NCI-H146 treated with DMSO at 0.1 percent for 48 hours (cell line): ENCODE measurements at regions not wholly inside any gene's neighbourhood (a gene's known extent, or its start where the extent isn't known, plus 50 kb on each side); places are given as distances from the start of the nearest gene placed in this dataset.

Source experiments
- DNase-seq: peaks from one replicate; lab custom pipeline; 2025; ENCODE audit not compliant: unreplicated experiment; lab: John Stamatoyannopoulos, UW

DNA sequence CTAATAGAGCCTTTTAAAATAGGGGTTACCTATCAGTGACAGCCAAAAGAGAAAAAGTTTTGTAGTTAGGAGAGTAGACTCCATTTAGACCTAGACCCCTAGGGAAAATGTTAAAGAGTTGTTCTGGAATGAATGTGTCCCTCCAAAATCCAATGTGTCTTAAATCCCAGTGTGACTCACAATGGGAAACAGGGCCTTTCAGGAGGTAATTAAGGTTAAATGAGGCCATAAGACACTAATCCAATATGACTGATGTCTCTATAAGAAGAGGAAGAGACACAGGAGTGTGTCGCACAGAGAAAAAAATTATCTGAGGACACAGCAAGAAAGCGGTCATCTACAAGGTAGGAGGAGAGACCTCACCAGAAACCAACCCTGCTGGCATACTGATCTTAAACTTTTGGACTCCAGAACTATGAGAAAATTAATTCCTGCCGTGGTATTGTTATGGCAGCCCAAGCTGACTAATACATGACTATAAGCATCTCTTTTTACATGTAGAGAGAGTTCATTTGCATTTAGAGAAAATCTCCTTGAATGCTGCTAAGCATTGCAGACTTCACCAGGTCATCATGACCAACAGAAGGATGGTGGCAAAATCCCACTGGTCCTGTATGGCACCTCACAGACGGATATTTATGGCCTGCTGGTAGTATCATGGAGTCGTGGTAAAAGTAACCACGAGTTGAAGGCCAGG is 259.6 kb upstream of the TMTC1 start:
- no peak for DNase-seq

DNA sequence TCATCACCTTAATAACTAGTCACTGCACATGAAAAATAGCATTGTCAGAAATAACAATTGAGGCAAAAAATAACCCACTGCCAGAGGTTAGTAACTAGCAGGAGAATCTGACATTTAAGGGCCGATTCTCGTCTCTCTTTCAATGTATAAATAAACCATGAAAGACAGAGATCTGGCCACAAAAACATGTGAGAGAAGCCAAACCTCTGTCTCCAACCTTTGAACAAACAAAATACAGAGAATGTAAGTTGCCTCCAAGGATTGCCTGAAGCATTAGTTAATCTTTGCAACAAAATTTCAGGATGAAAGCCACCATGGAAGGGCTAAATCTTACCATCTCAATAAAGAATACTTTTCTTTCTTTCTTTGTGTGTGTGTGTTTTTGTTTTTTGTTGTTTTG is 257.4 kb upstream of the TMTC1 start:
- DNase-seq: no peak

DNA sequence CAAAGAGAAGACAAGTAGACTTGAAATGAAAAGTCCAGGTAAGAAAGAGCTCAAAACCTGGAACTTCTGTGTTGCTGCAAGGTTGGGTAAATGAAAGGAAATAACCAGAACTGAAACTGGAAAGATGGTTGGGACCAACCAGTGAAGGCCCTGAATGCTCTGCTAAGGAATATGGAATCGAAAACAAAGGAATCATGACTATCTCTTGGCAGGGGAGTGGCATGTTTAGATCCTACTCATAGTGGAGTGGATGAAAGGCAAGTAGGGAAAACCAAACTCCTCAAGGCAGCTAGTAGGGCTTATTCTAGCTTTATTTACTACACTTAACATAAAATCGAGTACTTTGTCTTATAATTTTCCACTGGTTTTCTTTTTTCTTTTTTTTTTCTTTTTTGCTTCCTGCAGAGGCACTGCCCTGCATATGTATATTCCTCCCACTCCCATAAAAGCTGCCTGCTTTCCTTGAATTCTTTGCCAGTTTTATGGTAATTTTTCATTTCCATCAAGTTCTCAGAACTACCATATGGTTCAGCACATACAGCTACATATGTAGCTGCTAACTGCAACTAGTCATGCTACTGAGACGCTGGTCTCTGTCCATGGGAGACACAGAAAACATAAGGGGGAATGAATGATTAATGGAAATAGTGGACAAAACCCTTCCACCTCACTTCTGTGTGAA is 247.1 kb upstream of the TMTC1 start:
- no peak for DNase-seq

DNA sequence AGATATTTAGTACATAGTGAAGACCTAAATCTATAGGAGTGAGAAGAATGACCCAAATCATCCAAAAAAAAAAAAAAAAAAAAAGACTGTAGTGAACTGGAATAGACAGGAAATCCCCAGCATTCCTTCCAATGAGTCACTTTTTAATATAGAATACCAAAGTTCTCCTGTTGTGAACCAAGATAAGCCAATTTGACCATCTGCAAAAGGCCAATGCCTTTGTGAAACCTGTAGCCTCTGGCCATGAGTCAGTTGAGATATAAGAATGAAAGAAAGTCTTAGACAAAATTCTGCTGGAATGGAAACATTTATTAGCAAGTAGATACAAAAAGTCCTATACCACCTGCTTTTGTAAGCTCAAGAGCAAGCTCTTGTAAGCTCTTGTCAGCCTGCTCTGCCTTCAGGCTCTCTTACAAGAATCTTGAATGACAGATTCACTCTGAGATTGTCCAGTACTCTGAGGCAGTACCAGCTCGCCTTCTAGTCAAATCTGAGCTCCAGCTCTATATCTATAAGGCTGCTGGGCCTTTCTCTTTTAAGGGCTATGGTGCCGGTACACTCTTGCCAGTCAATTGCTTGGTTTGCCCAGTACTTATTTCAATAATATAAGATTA is 243.0 kb upstream of the TMTC1 start:
- DNase-seq: no peak

GRCh38 chr12:30025317-30025716 is 241.6 kb upstream of the TMTC1 start:
- DNase-seq: no peak

- DNase-seq: no peak
These were observed 239.4 kb upstream of the TMTC1 start for GRCh38 chr12:30023186-30023585.

GRCh38 chr12:30021051-30021833 is 237.5 kb upstream of the TMTC1 start:
- no peak for DNase-seq

DNA sequence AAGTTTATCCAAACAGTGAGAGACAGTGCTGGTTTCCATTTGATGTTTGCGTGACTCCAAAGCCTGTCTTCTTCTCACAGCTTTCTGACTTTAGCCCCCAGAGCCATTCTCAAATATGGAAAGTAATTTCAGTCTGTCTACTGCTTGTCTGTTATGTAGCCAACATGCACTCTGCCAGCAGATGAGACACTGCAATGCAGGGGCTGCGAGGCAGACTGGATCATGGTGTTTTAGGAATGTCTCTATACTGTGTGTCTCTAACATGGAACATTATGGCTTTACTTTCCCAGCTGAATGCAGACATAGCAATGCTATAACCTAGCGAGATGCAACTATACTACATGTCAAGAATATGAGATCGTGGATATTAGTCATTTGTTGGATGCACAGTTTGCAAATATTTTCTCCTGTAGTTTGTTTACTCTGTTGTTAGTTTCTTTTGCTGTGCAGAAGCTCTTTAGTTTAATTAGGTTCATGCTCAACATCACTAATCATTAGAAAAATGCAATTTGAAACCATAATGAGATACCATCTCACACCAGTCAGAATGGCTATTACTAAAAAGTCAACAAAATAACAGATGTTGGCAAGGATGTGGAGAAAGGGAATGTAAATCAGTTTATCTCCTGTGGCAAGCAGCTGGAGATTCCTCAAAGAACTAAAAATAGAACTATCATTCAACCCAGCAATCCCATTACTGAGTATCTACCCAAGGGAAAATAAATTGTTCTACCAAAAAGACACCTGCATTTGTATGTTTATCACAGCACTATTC is 235.8 kb upstream of the TMTC1 start:
- no peak for DNase-seq

DNA sequence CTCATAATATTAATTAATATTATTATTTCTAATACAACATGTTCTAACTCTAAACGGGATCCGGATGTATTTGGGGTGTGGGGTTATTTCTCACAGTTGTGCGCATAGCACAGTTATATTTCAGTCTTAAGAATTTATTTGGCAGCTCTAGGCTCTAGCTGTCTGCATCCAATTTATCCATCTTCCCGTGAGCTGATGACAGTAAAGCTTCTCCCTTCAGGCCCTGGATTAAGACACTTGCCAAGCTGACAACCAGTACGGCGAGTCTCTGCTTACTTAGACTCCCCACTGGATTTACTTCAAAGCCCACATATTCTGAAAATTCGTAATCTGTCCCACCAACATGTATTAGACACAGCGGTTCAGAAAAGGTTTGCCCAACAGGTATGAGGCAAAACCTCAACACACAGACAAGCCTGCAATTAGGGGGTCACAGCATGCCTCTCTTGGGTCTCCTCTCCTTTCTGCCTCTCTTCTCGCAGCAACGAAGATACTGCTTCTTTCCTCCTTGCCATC is 232.9 kb upstream of the TMTC1 start:
- DNase-seq: no peak

DNA sequence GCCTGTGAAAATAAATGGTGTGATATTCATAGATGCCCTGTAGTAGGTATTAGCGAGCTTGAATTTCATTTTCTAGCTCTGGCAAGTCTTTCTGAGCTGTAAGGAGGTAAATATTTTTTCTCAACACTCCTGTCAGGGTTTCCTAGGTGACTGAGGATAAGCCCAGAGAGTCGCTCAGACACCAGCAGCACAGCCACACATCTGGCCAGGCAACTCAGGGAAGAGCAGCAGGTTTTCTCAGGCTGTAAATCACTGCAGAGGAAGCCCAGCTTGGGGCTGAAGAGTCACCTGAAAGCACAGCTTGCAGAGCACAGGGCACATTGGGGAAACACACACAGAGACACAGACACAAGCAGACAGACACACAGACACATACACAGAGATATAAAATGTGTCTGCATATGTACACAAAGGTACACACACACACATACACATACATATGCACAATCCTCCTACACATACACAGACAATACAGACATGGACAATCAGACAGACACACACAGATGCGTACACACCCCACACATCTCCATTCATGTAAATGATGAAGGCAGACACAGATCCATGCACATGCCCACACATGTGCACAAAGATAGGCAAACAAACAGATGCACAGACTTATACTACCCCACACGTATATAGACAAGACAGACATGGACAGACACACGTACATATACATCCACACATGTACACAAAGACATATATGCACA is 232.0 kb upstream of the TMTC1 start:
- no peak for DNase-seq

- no peak for DNase-seq
These were observed 231.2 kb upstream of the TMTC1 start for GRCh38 chr12:30014991-30015390.

GRCh38 chr12:30012816-30013450 is 229.2 kb upstream of the TMTC1 start:
- DNase-seq: no peak

DNA sequence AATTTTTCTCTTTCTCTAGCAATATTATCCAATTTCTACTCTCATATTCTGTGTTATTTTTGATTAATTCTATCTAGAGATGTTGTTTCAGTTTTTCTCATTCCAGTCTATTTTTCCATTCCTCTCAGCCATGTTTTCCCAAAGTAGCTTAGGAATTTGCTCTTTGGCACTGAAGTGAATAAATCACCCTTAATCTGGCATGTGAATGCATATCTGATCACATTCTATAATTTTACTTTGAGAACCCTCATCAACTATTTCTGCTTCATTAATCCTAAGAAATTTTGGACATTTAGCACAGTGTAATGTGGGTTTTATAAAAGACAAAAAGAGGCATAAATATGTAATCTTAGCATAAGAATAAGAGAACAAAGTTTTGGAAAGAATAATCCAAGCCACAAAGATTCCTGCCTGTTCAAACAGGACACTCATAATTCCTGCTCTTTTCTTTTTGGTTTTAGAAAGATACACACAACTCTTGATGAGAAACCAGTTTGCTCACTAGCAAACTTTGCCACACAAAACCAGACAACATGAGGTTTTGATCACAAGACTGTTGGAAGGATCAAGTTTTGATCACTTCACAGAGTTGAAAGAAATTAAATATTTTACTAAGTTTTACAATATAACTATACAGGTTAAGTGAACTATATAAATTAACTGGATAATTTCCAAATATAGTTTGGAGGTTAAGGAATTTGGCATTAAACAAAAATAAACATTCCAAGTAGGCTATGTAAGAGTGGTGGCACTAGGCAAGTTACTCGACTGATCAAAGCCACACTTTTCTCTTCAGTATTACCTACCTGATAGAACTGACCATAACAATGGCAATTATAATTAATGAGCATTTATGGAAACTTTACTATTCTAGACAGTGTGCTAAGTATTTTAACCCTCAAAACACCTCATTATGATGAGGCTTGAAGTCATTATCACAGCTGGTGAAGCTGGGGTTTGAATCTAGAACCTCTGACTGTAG is 226.6 kb upstream of the TMTC1 start:
- DNase-seq: no peak

DNA sequence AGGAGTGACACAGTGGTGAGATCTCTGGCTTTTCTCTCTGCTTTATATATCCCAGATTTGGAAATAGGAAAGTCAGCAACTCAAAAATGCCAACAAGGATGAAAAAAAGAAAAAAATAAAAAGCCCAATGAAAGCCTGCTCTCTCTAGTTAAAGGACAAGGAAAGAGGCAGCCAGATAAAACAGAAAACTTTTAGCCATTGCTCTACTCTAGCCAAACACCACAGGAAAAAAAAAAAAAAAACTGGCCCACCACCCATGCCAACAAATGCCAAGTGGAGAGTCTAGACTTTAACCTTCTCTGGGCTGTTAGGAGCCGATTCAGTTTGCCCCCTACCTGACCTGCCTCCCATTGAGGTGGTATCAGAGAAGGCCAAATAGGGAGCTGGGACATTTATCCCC is 222.3 kb upstream of the TMTC1 start:
- no peak for DNase-seq

GRCh38 chr12:30003321-30003720 is 219.6 kb upstream of the TMTC1 start:
- DNase-seq: no peak

DNA sequence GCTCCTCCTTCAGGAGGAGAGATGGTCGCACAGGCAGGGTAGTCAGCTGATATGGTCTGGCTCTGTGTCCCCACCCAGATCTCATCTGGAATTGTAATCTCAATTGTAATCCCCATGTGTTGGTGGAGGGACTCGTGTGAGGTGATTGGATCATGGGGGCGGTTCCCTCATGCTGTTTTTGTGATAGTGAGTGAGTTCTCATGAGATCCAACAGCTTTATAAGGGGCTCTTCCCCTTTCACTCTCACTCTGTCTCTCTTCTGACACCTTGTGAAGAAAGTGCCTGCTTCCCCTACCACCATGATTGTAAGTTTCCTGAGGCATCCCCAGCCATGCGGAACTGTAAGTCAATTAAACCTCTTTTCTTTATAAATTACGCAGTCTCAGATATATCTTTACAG is 218.9 kb upstream of the TMTC1 start:
- no peak for DNase-seq

- no peak for DNase-seq
These were observed 216.7 kb upstream of the TMTC1 start for GRCh38 chr12:30000401-30000800.

GRCh38 chr12:29996993-29997392 is 213.3 kb upstream of the TMTC1 start:
- DNase-seq: no peak
